Fibroblast of mammary gland (primary cell): ENCODE measurements at regions not wholly inside any gene's neighbourhood (a gene's known extent, or its start where the extent isn't known, plus 50 kb on each side); places are given as distances from the start of the nearest gene placed in this dataset.

ENCODE experiments used
- DNase-seq: peaks from one replicate; pipeline ENCODE4 v3.0.0-alpha.2; 2010; ENCODE audit warnings: low read depth
- H3K4me3 ChIP-seq: 2 replicates; pipeline ENCODE4 v1.5.1; 2011; ENCODE audit warnings: low read depth, mild to moderate bottlenecking, low read length, moderate library complexity; ENCODE audit not compliant: control insufficient read depth
- CTCF ChIP-seq: conservative IDR thresholded peaks from 2 replicates; pipeline ENCODE4 v1.5.1; 2011; ENCODE audit warnings: low read depth, low read length, inconsistent platforms; ENCODE audit not compliant: control insufficient read depth, insufficient read depth

- H3K4me3 ChIP-seq, result no peak overlapping the region
- no peak for DNase-seq
- TF ChIP-seq CTCF, result no peak
Observed at GRCh38 chr5:29039994-29040393, 2001.6 kb upstream of the CDH9 start.

GRCh38 chr5:29037716-29038115 is 1999.3 kb upstream of the CDH9 start:
- no peak for TF ChIP-seq CTCF
- DNase-seq, result no peak
- no peak overlapping the region for H3K4me3 ChIP-seq

- TF ChIP-seq CTCF, result no peak
- no peak overlapping the region for H3K4me3 ChIP-seq
- no peak for DNase-seq
Observed at GRCh38 chr5:29024052-29024451, 1985.7 kb upstream of the CDH9 start.

GRCh38 chr5:29023541-29023940 is 1985.2 kb upstream of the CDH9 start:
- DNase-seq, result no peak
- no peak overlapping the region for H3K4me3 ChIP-seq
- no peak for TF ChIP-seq CTCF

GRCh38 chr5:29017501-29017900 is 1979.1 kb upstream of the CDH9 start:
- TF ChIP-seq CTCF, result no peak
- no peak for DNase-seq
- no peak overlapping the region for H3K4me3 ChIP-seq

GRCh38 chr5:29016067-29016466 is 1977.7 kb upstream of the CDH9 start:
- H3K4me3 ChIP-seq, result no peak overlapping the region
- no peak for TF ChIP-seq CTCF
- DNase-seq, result no peak

- no peak overlapping the region for H3K4me3 ChIP-seq
- no peak for TF ChIP-seq CTCF
- no peak for DNase-seq
Observed at GRCh38 chr5:29015523-29015922, 1977.1 kb upstream of the CDH9 start.
